HG02588 (cell line): ENCODE measurements at regions not wholly inside any gene's neighbourhood (a gene's known extent, or its start where the extent isn't known, plus 50 kb on each side); places are given as distances from the start of the nearest gene placed in this dataset.
"Not testable (repeated sequence)": the region's sequence is repeated elsewhere in the genome, so short reads cannot be mapped to it uniquely, and the experiment has no call there.

ENCODE experiments used
- ATAC-seq: cut with Tn5 transposase; IDR thresholded peaks from one replicate; pipeline ENCODE4 v1.9.1; 2021; ENCODE audit warnings: mild to moderate bottlenecking, moderate library complexity; ENCODE audit not compliant: unreplicated experiment

- not testable (repeated sequence) for ATAC-seq
These were observed 70.2 kb downstream of the LGALS9C start for GRCh38 chr17:18546514-18547398.

- not testable (repeated sequence) for ATAC-seq
These were observed 80.5 kb downstream of the LGALS9C start for GRCh38 chr17:18557086-18557485.

- ATAC-seq = peak; percentile 69
These were observed 80.7 kb downstream of the TBC1D28 start for GRCh38 chr17:18563381-18564098.

- ATAC-seq = peak; percentile 25
These were observed 80.1 kb downstream of the TBC1D28 start for GRCh38 chr17:18564099-18564448.

GRCh38 chr17:18568108-18568995 lies 75.8 kb downstream of the TBC1D28 start:
- not testable (repeated sequence) for ATAC-seq

GRCh38 chr17:18569489-18569913 lies 74.7 kb downstream of the TBC1D28 start:
- ATAC-seq = not testable (repeated sequence)

- not testable (repeated sequence) for ATAC-seq
These were observed 71.7 kb downstream of the TBC1D28 start for GRCh38 chr17:18572536-18572935.

- ATAC-seq = not testable (repeated sequence)
These were observed 70.1 kb downstream of the TBC1D28 start for GRCh38 chr17:18574137-18574536.
